H1 (cell line): ENCODE measurements at regions not wholly inside any gene's neighbourhood (a gene's known extent, or its start where the extent isn't known, plus 50 kb on each side); places are given as distances from the start of the nearest gene placed in this dataset.

Source experiments
- CEBPB ChIP-seq: IDR thresholded peaks from 2 replicates; pipeline ENCODE4 v1.6.1; 2012; ENCODE audit warnings: low read depth, low read length
- CHD1 ChIP-seq: IDR thresholded peaks from 2 replicates; pipeline ENCODE4 v1.6.1; 2012; ENCODE audit warnings: low read depth, low read length, improper control_type of control experiment
- FOSL1 ChIP-seq: IDR thresholded peaks from 2 replicates; pipeline ENCODE4 v1.6.1; 2011; ENCODE audit warnings: mild to moderate bottlenecking, low read depth, low read length, moderate library complexity; ENCODE audit not compliant: insufficient read depth
- SIX5 ChIP-seq: IDR thresholded peaks from 2 replicates; pipeline ENCODE4 v1.6.1; 2011; ENCODE audit warnings: mild to moderate bottlenecking, low read depth, low read length
- SUZ12 ChIP-seq: fragments of 200-600 bp; sonication (generic); IDR thresholded peaks from 2 replicates; pipeline ENCODE4 v1.6.1; 2012; ENCODE audit warnings: mild to moderate bottlenecking, inconsistent platforms, low read length, moderate library complexity, mixed read lengths
- TF ChIP-seq, protein P1 (sequence below): IDR thresholded peaks from 2 replicates; pipeline ENCODE4 v1.6.1; 2012; ENCODE audit warnings: inconsistent platforms

DNA sequence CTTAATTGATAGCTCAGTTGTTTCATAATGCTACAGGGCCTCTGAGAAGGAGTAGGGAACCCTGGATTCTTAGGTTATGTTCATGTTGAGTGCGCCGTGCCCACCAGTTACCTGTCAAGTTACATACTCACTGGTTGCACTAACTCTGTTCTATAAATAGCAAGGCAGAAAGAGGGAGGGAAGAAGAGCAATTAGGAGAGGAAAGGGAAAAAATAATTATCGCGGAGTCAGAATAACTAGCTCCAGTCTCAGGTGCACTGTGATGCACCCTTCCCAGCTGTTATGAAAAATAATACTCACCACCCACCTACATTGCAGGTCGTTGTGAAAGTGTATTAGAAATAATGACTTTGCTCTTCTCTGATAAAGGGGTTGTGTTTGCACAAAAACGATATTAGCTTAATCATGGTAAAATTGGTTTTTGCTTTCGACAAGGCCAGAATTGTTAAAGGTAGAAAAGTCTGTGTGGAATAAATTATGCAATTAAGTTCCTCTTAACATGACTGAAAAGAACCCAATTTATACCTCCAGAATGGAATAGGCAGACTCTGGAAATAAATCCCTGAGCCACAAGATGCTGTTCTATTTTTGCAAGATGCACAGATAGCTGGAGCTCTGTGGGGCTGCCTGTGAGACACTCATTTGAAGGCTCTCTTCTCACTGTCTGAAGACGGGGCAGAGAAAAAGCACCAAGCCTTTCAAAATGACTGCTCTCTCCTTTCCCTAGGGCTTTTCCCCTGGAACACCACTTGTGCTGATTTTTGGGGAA, 137.6 kb upstream of the PITRM1 start (continued):
- TF ChIP-seq FOSL1 (no peak), CHD1 (no peak), SIX5 (no peak), SUZ12 (no peak), CEBPB (no peak)
- TF ChIP-seq, protein P1, sequence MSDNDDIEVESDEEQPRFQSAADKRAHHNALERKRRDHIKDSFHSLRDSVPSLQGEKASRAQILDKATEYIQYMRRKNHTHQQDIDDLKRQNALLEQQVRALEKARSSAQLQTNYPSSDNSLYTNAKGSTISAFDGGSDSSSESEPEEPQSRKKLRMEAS, result no peak
